Upper lobe of right lung (tissue), 1 donor: ENCODE measurements at regions not wholly inside any gene's neighbourhood (a gene's known extent, or its start where the extent isn't known, plus 50 kb on each side); places are given as distances from the start of the nearest gene placed in this dataset.
A peak's percentile ranks its signal among the peaks of the same experiment; 100 is the strongest.

Source experiments
- ATAC-seq: fragments of 200-7000 bp; cut with Tn5 transposase; one replicate; pipeline ENCODE4 v1.9.1; 2020; ENCODE audit warnings: mild to moderate bottlenecking, moderate library complexity
- DNase-seq: peaks from one replicate; pipeline ENCODE4 v3.0.0-alpha.2; 2020
- H3K27ac ChIP-seq: fragments of 200-600 bp; one replicate; pipeline ENCODE4 v1.8.0; 2022
- H3K27me3 ChIP-seq: fragments of 200-600 bp; one replicate; pipeline ENCODE4 v1.8.0; 2022; ENCODE audit warnings: mild to moderate bottlenecking
- H3K36me3 ChIP-seq: fragments of 200-600 bp; one replicate; pipeline ENCODE4 v1.8.0; 2022
- H3K4me1 ChIP-seq: fragments of 200-600 bp; one replicate; pipeline ENCODE4 v1.8.0; 2022
- H3K4me3 ChIP-seq: fragments of 200-600 bp; one replicate; pipeline ENCODE4 v1.8.0; 2022; ENCODE audit warnings: mild to moderate bottlenecking
- H3K9me3 ChIP-seq: fragments of 200-600 bp; one replicate; pipeline ENCODE4 v1.8.0; 2022
- intact Hi-C: fragments of 100-400 bp; cut with DNase I; formaldehyde crosslinking; loops from one replicate; pipeline ENCODE4 v1.11.0; 2022
- TF ChIP-seq, protein P1 (sequence below): fragments of 200-600 bp; IDR thresholded peaks from one replicate; pipeline ENCODE4 v1.8.0; 2022; ENCODE audit warnings: antibody characterized with exemption
- donor health status: DM: no; HTN: yes; CAD: no; lungs with severe emphysema.

DNA sequence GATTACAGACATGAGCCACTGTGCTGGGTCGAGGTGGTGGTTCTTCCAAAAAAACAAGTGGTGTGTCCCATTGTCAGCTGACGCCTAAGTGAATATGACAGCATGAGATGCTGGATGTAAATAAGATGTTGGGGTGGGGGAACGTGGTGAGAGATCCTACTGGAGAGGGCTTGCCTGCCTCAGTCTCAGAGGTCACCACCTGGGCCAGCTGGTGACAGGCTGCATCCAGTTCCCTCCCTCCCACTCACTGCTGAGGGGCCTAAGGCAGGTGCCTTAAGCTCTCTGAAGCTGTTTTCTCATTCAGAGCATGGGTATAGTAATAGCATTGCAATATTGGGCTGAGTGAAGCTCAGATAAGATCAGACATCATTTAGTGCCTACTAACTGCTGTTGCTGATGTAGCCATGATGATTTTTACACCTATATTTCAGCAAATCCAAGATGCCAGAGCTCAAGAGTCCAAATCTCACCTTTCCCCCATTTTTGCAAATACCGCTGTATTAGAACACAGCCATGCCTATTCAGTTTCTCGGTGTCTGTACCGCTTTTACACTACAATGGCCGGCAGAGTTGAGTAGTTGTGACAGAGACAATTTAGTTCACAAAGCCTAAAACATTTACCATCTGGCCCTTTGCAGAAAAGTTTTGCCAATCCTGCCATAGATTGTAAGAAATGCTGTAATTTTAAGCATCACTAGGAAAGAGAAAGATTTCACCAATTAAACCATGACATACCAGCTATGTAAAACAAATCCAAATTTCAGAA lies 171.3 kb downstream of the ANKRD60 start:
- intact Hi-C loops, result no loop called here
- H3K27me3 ChIP-seq, result no peaks in the 10 kb centered on the region
- no peaks in the 10 kb centered on the region for H3K9me3 ChIP-seq
- peaks cover 6% of the 10 kb centered on the region for H3K4me1 ChIP-seq
- H3K36me3 ChIP-seq, result no peaks in the 10 kb centered on the region
- DNase-seq, result no peak
- no peak overlapping the region for H3K27ac ChIP-seq
- no peak for ATAC-seq
- TF ChIP-seq, protein P1, sequence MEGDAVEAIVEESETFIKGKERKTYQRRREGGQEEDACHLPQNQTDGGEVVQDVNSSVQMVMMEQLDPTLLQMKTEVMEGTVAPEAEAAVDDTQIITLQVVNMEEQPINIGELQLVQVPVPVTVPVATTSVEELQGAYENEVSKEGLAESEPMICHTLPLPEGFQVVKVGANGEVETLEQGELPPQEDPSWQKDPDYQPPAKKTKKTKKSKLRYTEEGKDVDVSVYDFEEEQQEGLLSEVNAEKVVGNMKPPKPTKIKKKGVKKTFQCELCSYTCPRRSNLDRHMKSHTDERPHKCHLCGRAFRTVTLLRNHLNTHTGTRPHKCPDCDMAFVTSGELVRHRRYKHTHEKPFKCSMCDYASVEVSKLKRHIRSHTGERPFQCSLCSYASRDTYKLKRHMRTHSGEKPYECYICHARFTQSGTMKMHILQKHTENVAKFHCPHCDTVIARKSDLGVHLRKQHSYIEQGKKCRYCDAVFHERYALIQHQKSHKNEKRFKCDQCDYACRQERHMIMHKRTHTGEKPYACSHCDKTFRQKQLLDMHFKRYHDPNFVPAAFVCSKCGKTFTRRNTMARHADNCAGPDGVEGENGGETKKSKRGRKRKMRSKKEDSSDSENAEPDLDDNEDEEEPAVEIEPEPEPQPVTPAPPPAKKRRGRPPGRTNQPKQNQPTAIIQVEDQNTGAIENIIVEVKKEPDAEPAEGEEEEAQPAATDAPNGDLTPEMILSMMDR, result no peak
- no peak overlapping the region for H3K4me3 ChIP-seq

DNA sequence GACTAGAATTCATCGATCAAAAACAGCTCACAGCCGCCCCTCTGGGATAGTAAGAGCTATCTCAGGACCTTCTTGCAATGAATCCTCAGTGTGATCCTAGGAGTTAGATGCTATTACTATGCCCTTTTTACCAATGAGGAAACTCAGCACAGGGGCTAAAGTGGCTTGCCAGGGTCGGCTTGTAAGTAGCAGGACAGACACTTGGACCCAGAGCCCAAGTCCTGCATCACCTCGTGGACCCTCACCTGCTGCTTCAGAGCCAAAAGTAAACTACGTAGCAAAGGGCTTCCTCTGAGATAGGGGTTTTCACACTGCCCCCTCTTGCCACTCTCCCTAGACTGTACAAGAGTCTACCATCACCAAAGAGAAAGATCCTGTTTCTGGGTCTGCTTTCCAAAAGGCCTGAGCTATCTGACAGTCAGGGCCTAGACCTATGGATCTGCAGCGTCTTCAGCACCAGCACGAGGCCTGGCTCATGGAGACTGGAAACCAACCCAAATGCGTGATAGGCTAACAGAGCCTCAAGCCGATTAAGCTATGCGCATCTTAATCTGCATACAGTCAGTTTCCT lies 172.3 kb downstream of the ANKRD60 start:
- intact Hi-C loops, result no loop called here
- Histone ChIP-seq H3K4me3 (no peak overlapping the region), H3K4me1 (peaks cover 6% of the 10 kb centered on the region), H3K27me3 (no peaks in the 10 kb centered on the region), H3K9me3 (no peaks in the 10 kb centered on the region), H3K27ac (no peak overlapping the region), H3K36me3 (no peaks in the 10 kb centered on the region)
- ATAC-seq (no peak), DNase-seq (no peak)
- TF ChIP-seq, protein P1, result no peak

DNA sequence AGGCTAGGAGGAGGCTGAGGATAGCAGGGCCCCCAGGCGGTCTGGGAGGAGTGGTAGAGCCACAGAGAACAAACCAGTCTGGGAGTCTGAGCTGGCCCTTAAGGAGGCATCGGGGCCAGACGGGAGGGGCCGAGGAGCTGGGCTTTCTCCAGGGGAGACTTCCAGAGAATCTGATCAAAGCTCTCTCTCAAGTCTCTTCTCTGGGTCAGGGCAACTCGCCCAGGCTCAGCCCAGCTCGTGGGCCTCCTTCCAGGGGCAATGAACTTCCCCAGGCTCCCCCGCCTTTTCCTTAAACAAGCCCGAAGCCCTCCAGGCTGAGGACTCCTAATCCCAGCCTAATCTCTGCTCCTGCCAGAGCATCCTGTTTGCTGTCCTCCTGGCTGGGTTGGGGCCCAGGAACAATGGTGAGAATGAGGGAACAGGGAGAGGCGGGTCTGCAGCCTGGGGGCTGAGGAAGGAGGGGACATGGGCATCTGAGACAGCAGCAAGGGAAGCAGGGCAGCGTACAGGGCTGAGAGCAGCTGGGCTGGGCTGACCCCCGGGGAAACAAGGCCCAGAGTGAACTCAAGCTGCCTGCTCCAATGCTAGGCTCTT lies 173.6 kb downstream of the ANKRD60 start:
- Histone ChIP-seq H3K36me3 (no peaks in the 10 kb centered on the region), H3K4me1 (peaks cover 6% of the 10 kb centered on the region), H3K27ac (no peak overlapping the region), H3K4me3 (no peak overlapping the region), H3K9me3 (no peaks in the 10 kb centered on the region), H3K27me3 (no peaks in the 10 kb centered on the region)
- DNase-seq, result no peak
- intact Hi-C loops, result no loop called here
- TF ChIP-seq, protein P1, result no peak
- ATAC-seq, result peak; percentile 67

DNA sequence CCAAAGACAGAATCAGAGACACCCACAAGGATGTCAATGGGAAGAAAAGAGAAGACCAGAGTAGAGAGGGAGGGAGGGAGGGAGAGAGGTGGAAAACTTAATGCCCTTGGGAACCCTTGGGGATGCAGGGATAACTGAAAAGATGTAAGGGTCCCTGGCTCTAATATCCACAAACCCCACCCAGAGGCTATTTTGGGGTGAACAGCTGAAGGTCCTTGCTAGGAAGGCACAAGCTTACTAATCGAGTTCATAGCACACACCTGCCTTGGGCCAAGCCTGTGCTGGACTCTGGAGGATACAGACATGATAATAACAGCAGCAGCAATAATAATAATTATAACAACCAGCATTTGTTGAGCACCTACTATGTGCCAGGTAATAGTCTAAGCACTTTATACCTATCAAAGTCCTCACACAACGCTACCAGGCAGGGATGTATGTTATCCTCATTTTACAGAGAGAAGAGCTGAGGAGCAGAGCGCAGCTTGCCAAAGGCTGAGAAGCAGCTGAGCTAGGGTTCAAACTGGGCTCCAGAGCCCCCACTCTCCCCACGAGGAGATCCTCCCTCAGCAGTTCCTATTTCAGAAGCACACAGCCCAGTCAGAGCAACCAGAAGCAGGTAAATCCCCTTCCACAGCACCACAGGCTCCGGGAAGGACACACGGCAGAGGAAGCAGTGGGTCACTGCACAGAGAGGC lies 174.2 kb downstream of the ANKRD60 start:
- intact Hi-C loops, result no loop called here
- no peak overlapping the region for H3K4me3 ChIP-seq
- H3K4me1 ChIP-seq, result peaks cover 6% of the 10 kb centered on the region
- DNase-seq (no peak), ATAC-seq (no peak)
- no peaks in the 10 kb centered on the region for H3K27me3 ChIP-seq
- TF ChIP-seq, protein P1, result no peak
- no peaks in the 10 kb centered on the region for H3K9me3 ChIP-seq
- H3K36me3 ChIP-seq, result no peaks in the 10 kb centered on the region
- no peak overlapping the region for H3K27ac ChIP-seq

DNA sequence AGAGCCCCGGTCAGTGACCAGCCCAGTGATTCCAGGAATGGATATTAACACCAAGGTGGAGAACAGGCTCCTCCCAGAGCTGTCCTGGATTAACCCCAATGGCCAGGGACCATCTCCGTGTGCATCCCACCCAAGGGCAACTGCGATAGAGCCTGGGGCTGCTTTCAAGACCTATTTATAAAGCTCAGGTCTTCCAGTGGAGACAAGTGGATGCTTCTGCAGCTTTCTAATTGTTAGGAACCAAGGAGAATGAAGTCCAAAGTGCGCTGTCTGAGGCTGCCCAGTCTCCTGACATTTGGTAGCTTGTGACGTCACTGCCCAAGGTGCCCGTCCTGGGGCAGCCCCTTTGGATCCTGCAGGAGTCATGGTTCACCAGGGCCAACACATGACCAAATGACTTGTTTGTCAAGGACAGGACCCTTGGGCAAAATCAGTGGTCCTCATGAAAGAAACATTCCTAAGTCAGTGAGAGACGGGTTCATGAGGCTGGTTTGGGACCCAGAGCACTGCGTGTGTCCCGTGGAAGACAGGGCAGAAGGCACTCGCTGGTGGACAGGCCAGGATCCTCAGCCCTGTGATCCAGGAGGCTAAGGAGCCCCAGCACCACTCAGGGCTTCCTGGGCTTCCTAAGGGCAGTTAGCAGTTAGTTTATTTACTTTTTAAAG lies 174.9 kb downstream of the ANKRD60 start:
- TF ChIP-seq, protein P1, result no peak
- Histone ChIP-seq H3K27ac (no peak overlapping the region), H3K4me3 (no peak overlapping the region), H3K36me3 (no peaks in the 10 kb centered on the region), H3K27me3 (no peaks in the 10 kb centered on the region), H3K9me3 (no peaks in the 10 kb centered on the region), H3K4me1 (peaks cover 6% of the 10 kb centered on the region)
- intact Hi-C loops, result no loop called here
- no peak for DNase-seq
- no peak for ATAC-seq
